Stimulated activated effector memory CD8-positive, alpha-beta T cell treated with anti-CD3 and anti-CD28 coated beads, Interleukin-12 subunit alpha, Interleukin-12 subunit beta, amount 100 ng/mL, for 72 hours (primary cell): ENCODE measurements at regions not wholly inside any gene's neighbourhood (a gene's known extent, or its start where the extent isn't known, plus 50 kb on each side); places are given as distances from the start of the nearest gene placed in this dataset.

ENCODE experiments used
- ATAC-seq: fragments of 150-1000 bp; cut with Tn5 transposase; 2 replicates; pipeline ENCODE4 v1.10.0; 2021
- DNase-seq, 2 donors: peaks; one replicate each; pipeline ENCODE4 v3.0.0; 2021 to 2022; ENCODE audit warnings: low spot score in 2 of 2
- H3K27ac Mint-ChIP-seq: one replicate; pipeline ENCODE4 v1.8.0; 2022; ENCODE audit warnings: mild to moderate bottlenecking, mixed read lengths
- H3K36me3 Mint-ChIP-seq: one replicate; pipeline ENCODE4 v1.8.0; 2022; ENCODE audit warnings: mild to moderate bottlenecking, mixed read lengths
- H3K4me1 Mint-ChIP-seq: one replicate; pipeline ENCODE4 v1.8.0; 2022; ENCODE audit warnings: mixed read lengths
- H3K4me3 Mint-ChIP-seq: one replicate; pipeline ENCODE4 v1.8.0; 2022; ENCODE audit warnings: mild to moderate bottlenecking, mixed read lengths
- H3K9me3 Mint-ChIP-seq: one replicate; pipeline ENCODE4 v1.8.0; 2022; ENCODE audit warnings: mixed read lengths

DNA sequence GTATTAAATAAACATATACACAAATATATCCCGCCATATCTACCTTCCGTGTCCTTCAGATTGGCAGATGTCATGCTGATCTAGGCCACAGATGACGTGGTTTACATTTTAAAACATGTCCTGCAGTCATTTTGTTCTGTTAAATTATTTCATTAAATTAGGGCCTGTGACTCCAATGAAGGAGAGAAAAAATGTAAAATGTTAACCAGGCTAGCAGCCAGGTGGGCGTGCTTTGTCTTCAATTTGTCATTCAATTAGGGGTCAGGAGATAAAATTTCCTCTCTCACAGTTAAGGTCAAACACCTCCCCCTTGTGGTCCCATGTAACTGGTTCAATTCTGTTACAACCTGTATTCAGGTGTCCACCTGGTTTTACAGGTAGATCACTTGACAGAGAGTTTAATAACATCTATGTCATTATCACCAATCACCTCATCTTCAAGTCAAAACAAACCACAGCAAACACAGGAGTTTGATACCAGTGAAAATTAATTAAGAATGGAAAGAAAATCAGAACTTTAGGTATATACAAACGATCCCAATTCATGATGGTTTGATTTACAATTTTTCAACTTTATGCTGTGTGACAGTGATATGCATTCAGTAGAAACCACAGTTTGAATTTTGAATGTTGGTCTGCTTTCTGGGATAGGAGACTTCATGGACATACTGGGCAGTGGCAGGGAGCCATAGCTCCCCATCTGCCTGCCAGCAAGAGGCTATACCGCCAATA is 339.4 kb downstream of the CMPK2 start:
- H3K27ac Mint-ChIP-seq: no peak overlapping the region
- DNase-seq (no peak), ATAC-seq (no peak)
- peaks cover 2% of the 10 kb centered on the region for H3K9me3 Mint-ChIP-seq
- no peaks in the 10 kb centered on the region for H3K4me1 Mint-ChIP-seq
- no peaks in the 10 kb centered on the region for H3K36me3 Mint-ChIP-seq
- H3K4me3 Mint-ChIP-seq: no peak overlapping the region

DNA sequence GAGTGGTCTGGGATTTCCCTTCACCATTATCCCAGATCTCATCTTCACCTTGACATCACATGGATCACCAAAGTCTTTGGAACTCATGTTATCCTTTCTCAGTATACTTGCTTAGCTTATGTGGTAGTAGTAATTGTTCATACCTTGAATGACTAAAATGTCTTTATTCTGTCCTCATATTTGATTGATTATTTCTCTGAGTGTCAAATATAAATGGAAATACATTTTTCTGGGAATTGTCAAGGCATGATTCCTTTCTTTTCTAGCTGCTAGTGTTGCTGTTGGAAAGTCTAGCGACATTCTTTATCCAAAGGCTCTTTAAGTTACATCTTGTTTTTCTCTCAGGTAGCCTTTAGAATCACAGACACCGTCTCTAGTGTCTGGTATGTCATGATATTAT is 334.4 kb downstream of the CMPK2 start:
- H3K27ac Mint-ChIP-seq: no peak overlapping the region
- ATAC-seq: no peak
- H3K36me3 Mint-ChIP-seq: no peaks in the 10 kb centered on the region
- no peaks in the 10 kb centered on the region for H3K9me3 Mint-ChIP-seq
- no peak overlapping the region for H3K4me3 Mint-ChIP-seq
- H3K4me1 Mint-ChIP-seq: no peaks in the 10 kb centered on the region
- no peak for DNase-seq

DNA sequence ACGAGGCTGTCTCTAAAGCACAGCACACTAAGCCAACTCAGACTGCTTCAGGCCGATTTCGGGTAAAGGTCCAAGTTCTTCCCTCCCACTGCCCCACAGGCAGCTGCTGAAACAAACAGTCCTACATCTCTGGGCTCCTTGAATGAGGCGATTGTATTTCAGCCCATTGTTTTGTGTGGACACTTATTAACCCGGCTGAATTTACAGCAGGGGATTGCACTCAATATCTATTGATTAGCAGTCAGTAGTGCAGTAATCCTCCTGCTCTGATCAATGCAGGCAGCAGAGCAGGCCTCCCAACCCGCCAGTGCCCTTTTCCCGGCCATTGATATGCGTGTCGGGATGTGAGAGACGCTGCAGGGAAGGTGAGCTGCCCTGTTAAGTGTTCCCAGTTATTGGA is 330.1 kb downstream of the CMPK2 start:
- H3K4me1 Mint-ChIP-seq: no peaks in the 10 kb centered on the region
- ATAC-seq: no peak

GRCh38 chr2:6538607-6539006 is 327.1 kb downstream of the CMPK2 start:
- H3K4me1 Mint-ChIP-seq: no peaks in the 10 kb centered on the region
- no peak overlapping the region for H3K27ac Mint-ChIP-seq
- H3K9me3 Mint-ChIP-seq: peaks cover 2% of the 10 kb centered on the region
- no peak for DNase-seq
- no peak for ATAC-seq
- no peaks in the 10 kb centered on the region for H3K36me3 Mint-ChIP-seq
- no peak overlapping the region for H3K4me3 Mint-ChIP-seq

More for the DNA sequence above, 330.1 kb downstream of the CMPK2 start:
- peaks cover 2% of the 10 kb centered on the region for H3K9me3 Mint-ChIP-seq
- H3K36me3 Mint-ChIP-seq: no peaks in the 10 kb centered on the region
- no peak overlapping the region for H3K4me3 Mint-ChIP-seq
- no peak overlapping the region for H3K27ac Mint-ChIP-seq
- DNase-seq: no peak

GRCh38 chr2:6545336-6545735 is 320.4 kb downstream of the CMPK2 start:
- Mint-ChIP-seq H3K4me1 (no peaks in the 10 kb centered on the region), H3K36me3 (no peaks in the 10 kb centered on the region), H3K9me3 (peaks cover 3% of the 10 kb centered on the region), H3K4me3 (no peak overlapping the region), H3K27ac (no peak overlapping the region)
- DNase-seq (no peak), ATAC-seq (no peak)

DNA sequence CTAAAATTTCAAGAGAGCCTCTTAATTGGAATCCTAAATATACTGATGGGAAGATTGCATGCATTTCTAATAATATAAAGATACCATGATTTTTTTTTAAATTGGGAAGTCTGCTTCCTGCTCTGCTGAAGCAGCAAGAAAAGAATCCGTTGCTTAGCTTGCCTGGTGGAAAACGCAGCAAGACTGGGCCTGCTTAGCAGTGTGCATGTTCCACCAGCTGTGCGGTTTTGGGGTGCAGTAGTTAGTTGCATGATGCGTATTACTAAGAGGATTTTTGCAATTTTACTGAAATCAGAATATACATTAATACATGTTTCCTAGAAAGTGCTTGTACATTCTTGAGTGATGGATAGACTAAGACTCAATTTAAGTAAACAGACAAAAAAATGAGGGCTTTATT is 319.9 kb downstream of the CMPK2 start:
- Mint-ChIP-seq H3K9me3 (peaks cover 3% of the 10 kb centered on the region), H3K4me1 (no peaks in the 10 kb centered on the region), H3K4me3 (no peak overlapping the region), H3K27ac (no peak overlapping the region), H3K36me3 (no peaks in the 10 kb centered on the region)
- DNase-seq (no peak), ATAC-seq (no peak)

GRCh38 chr2:6554466-6554865 is 311.2 kb downstream of the CMPK2 start:
- Mint-ChIP-seq H3K4me1 (no peaks in the 10 kb centered on the region), H3K27ac (no peak overlapping the region), H3K4me3 (no peak overlapping the region), H3K9me3 (peaks cover 2% of the 10 kb centered on the region), H3K36me3 (no peaks in the 10 kb centered on the region)
- DNase-seq (no peak), ATAC-seq (no peak)

- Mint-ChIP-seq H3K9me3 (no peaks in the 10 kb centered on the region), H3K27ac (no peak overlapping the region), H3K4me3 (no peak overlapping the region), H3K36me3 (no peaks in the 10 kb centered on the region), H3K4me1 (no peaks in the 10 kb centered on the region)
- ATAC-seq: no peak
- no peak for DNase-seq
Observed at GRCh38 chr2:6556755-6557154, 309.0 kb downstream of the CMPK2 start.

DNA sequence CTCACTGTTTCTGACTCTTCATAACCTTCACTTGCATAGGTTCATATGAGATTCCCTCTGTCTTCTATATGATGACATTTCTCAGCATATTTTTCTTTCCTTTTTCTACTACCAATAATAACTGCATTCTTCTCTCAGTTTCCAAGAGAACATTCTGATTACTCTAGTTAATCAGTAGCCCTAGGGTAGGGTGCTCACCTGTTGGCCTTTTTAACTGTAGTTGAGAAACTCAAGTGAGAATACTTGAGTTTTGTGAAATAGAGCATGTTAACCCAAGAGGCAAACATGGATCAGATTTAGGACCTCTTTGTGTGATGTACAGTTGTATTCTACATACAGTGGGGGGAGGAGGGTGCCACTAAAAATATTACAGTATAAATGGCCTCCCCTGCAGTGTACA is 308.0 kb downstream of the CMPK2 start:
- no peaks in the 10 kb centered on the region for H3K4me1 Mint-ChIP-seq
- H3K27ac Mint-ChIP-seq: no peak overlapping the region
- H3K9me3 Mint-ChIP-seq: no peaks in the 10 kb centered on the region
- no peak for ATAC-seq
- H3K36me3 Mint-ChIP-seq: no peaks in the 10 kb centered on the region
- DNase-seq: no peak
- no peak overlapping the region for H3K4me3 Mint-ChIP-seq

DNA sequence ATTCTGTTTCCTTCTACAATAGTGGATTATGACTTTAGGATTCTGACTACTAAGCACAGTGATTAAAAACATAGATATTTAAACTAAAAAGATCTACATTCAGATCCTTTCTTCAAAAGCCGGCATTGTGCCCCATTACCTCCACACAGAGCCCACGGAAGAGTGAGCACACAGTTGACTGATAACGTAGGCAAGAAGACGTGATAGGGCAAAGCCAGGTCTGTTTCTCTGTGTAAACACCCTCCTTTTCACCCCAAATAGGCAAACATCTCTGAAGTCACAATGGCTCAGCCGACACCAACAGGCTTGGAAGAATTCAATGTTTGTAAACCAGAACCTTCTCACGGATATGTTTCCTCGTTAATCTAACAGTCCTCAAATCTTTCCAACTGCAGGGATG is 302.9 kb downstream of the CMPK2 start:
- no peak for DNase-seq
- Mint-ChIP-seq H3K4me1 (no peaks in the 10 kb centered on the region), H3K36me3 (no peaks in the 10 kb centered on the region), H3K9me3 (no peaks in the 10 kb centered on the region), H3K4me3 (no peak overlapping the region), H3K27ac (no peak overlapping the region)
- ATAC-seq: no peak

GRCh38 chr2:6564326-6564725 is 301.4 kb downstream of the CMPK2 start:
- no peaks in the 10 kb centered on the region for H3K4me1 Mint-ChIP-seq
- H3K27ac Mint-ChIP-seq: no peak overlapping the region
- no peaks in the 10 kb centered on the region for H3K9me3 Mint-ChIP-seq
- H3K4me3 Mint-ChIP-seq: no peak overlapping the region
- H3K36me3 Mint-ChIP-seq: no peaks in the 10 kb centered on the region
- ATAC-seq: no peak
- no peak for DNase-seq

GRCh38 chr2:6574121-6574520 is 291.6 kb downstream of the CMPK2 start:
- H3K27ac Mint-ChIP-seq: no peak overlapping the region
- H3K4me3 Mint-ChIP-seq: no peak overlapping the region
- no peaks in the 10 kb centered on the region for H3K4me1 Mint-ChIP-seq
- H3K36me3 Mint-ChIP-seq: no peaks in the 10 kb centered on the region
- H3K9me3 Mint-ChIP-seq: peaks cover 2% of the 10 kb centered on the region
- no peak for DNase-seq
- no peak for ATAC-seq

GRCh38 chr2:6576302-6576701 is 289.4 kb downstream of the CMPK2 start:
- H3K4me3 Mint-ChIP-seq: no peak overlapping the region
- DNase-seq: no peak
- no peaks in the 10 kb centered on the region for H3K36me3 Mint-ChIP-seq
- ATAC-seq: no peak
- H3K27ac Mint-ChIP-seq: no peak overlapping the region
- H3K4me1 Mint-ChIP-seq: no peaks in the 10 kb centered on the region
- H3K9me3 Mint-ChIP-seq: peaks cover 2% of the 10 kb centered on the region

GRCh38 chr2:6577960-6578359 is 287.7 kb downstream of the CMPK2 start:
- Mint-ChIP-seq H3K9me3 (peaks cover 5% of the 10 kb centered on the region), H3K4me1 (no peaks in the 10 kb centered on the region), H3K27ac (no peak overlapping the region), H3K4me3 (no peak overlapping the region), H3K36me3 (no peaks in the 10 kb centered on the region)
- no peak for ATAC-seq
- DNase-seq: no peak

- H3K27ac Mint-ChIP-seq: no peak overlapping the region
- ATAC-seq (no peak), DNase-seq (no peak)
- H3K9me3 Mint-ChIP-seq: peaks cover 5% of the 10 kb centered on the region
- H3K4me1 Mint-ChIP-seq: no peaks in the 10 kb centered on the region
- no peak overlapping the region for H3K4me3 Mint-ChIP-seq
- H3K36me3 Mint-ChIP-seq: no peaks in the 10 kb centered on the region
Observed at GRCh38 chr2:6578416-6578815, 287.3 kb downstream of the CMPK2 start.

- no peaks in the 10 kb centered on the region for H3K36me3 Mint-ChIP-seq
Observed at GRCh38 chr2:6579281-6579680, 286.4 kb downstream of the CMPK2 start.

GRCh38 chr2:6580982-6581381 is 284.7 kb downstream of the CMPK2 start:
- ATAC-seq (no peak), DNase-seq (no peak)
- Mint-ChIP-seq H3K36me3 (no peaks in the 10 kb centered on the region), H3K9me3 (peaks cover 5% of the 10 kb centered on the region), H3K27ac (no peak overlapping the region), H3K4me3 (no peak overlapping the region), H3K4me1 (no peaks in the 10 kb centered on the region)

More at GRCh38 chr2:6579281-6579680, 286.4 kb downstream of the CMPK2 start:
- no peak for ATAC-seq
- Mint-ChIP-seq H3K27ac (no peak overlapping the region), H3K4me3 (no peak overlapping the region), H3K9me3 (peaks cover 5% of the 10 kb centered on the region), H3K4me1 (no peaks in the 10 kb centered on the region)
- no peak for DNase-seq
